Cardiac muscle cell (in vitro differentiated cells and primary cell): ENCODE measurements at regions not wholly inside any gene's neighbourhood (a gene's known extent, or its start where the extent isn't known, plus 50 kb on each side); places are given as distances from the start of the nearest gene placed in this dataset.

Experiments used
- DNase-seq, 2 donors: peaks; one replicate each; pipeline versions ENCODE4 v3.0.0 to v3.0.0-alpha.2; 2010 to 2017; ENCODE audit warnings: low read depth in 1 of 2, low spot score in 1 of 2
- H3K27ac ChIP-seq: fragments of 200-600 bp; sonication (generic); 2 replicates; pipeline ENCODE4 v1.5.1; 2016
- H3K27me3 ChIP-seq: fragments of 200-600 bp; sonication (generic); 2 replicates; pipeline ENCODE4 v1.6.0; 2016; ENCODE audit warnings: control low read depth
- H3K36me3 ChIP-seq: fragments of 200-600 bp; sonication (generic); 2 replicates; pipeline ENCODE4 v1.5.1; 2016; ENCODE audit warnings: control low read depth
- H3K4me1 ChIP-seq: fragments of 200-600 bp; sonication (generic); 2 replicates; pipeline ENCODE4 v1.8.1; 2017; ENCODE audit warnings: low read depth, mild to moderate bottlenecking, mixed run types
- H3K4me3 ChIP-seq: fragments of 200-600 bp; sonication (generic); 2 replicates; pipeline ENCODE4 v1.5.1; 2016; ENCODE audit warnings: mild to moderate bottlenecking
- H3K9me3 ChIP-seq: fragments of 200-600 bp; sonication (generic); 2 replicates; pipeline ENCODE4 v1.5.1; 2017; ENCODE audit warnings: low read depth, mild to moderate bottlenecking, control low read depth
- CTCF ChIP-seq: IDR thresholded peaks from 2 replicates; pipeline ENCODE4 v1.5.1; 2012; ENCODE audit warnings: low read depth, mild to moderate bottlenecking, low read length

DNA sequence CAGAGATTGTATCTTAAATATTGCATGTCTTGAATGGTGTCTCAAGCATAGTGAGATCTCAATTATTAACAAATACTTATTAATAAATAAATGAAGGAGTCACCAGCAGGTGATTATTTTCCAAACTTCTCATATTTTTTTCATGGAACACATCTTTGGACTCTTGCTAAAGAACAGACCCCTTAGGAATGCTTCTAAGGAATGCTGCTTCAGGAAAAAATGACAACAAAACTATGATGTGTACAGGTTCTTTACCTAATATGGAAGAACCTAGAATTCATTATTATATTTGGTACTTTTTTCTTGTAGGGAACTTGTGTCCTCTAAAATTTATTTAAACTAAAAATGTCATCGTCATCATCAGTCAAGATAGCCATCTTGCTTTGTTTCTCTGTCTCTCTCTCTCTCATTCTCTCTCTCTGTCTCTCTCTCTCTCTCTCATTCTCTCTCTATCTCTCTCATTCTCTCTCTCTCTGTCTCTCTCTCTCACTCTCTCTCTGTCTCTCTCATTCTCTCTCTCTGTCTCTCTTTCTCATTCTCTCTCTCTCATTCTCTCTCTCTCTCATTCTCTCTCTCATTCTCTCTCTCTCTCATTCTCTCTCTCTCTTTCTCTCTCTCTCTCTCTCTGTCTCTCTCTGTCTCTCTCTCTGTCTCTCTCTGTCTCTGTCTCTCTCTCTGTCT is 63.0 kb upstream of the ETS2 start:
- no peaks in the 10 kb centered on the region for H3K9me3 ChIP-seq
- H3K27me3 ChIP-seq, result no peaks in the 10 kb centered on the region

DNA sequence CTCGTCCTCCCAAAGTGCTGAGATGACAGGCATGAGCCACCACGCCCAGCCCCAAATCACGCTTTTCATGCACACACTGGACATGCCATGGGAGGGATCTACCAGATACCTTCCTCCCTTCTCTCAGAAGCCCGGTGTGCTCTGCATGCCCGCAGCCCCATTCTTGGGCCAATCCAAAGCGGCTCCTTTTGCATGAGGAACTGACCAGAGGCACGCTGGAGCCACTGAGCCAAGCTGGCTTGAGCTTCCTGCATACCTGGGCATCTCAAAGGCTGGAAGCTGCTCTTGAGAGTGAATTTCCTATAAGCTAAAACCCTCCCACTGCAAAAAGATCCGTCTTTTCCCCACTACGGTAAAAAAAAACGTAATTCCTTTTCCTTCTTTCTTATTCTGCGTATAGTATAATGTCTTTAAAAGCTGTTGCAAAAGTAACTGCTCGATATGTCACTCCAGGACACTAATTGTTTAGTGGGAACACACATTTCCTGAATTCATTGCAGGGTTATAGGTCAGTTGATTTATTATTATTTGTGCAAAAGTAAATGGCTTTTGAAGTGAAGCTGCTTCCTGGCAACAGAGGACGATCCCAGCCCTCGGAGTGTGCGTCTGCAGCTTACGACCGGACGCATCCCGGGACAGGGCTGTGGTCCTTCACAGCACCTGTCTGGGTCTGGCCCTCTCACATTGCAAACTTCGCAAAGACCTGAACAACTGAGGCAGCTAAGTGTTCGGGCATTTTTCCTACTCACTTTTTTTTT is 61.8 kb upstream of the ETS2 start:
- Histone ChIP-seq H3K36me3 (no peaks in the 10 kb centered on the region), H3K27ac (no peak overlapping the region), H3K4me3 (no peak overlapping the region), H3K9me3 (no peaks in the 10 kb centered on the region), H3K4me1 (peaks cover 5% of the 10 kb centered on the region), H3K27me3 (no peaks in the 10 kb centered on the region)
- DNase-seq, result no peak
- no peak for TF ChIP-seq CTCF

More for the DNA sequence above, 63.0 kb upstream of the ETS2 start:
- H3K36me3 ChIP-seq, result no peaks in the 10 kb centered on the region
- TF ChIP-seq CTCF, result no peak
- no peak for DNase-seq
- H3K4me3 ChIP-seq, result no peak overlapping the region
- no peak overlapping the region for H3K27ac ChIP-seq
- peaks cover 5% of the 10 kb centered on the region for H3K4me1 ChIP-seq

DNA sequence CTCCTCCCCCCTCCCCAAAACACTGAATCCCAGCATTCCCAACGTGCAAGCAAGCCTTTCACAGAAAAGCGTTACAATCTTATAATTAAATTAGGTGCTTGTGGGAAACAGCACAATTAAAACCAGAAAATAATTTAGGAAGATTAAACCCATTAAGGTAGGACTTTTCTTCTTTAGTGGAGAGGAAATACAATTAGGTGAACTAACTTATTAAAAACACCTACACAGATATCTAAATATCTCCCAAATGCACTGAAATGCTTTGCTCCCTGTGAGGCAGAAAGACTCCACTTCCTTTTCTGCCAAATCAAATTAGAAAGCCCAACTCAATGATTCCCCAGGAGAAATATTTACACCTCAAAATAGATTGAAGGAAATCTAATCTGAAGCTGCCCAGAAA is 60.9 kb upstream of the ETS2 start:
- H3K9me3 ChIP-seq, result no peaks in the 10 kb centered on the region
- no peaks in the 10 kb centered on the region for H3K27me3 ChIP-seq
- H3K27ac ChIP-seq, result no peak overlapping the region
- no peaks in the 10 kb centered on the region for H3K36me3 ChIP-seq
- peaks cover 5% of the 10 kb centered on the region for H3K4me1 ChIP-seq
- no peak for TF ChIP-seq CTCF
- H3K4me3 ChIP-seq, result no peak overlapping the region
- DNase-seq, result no peak

GRCh38 chr21:38747810-38748209 is 57.9 kb upstream of the ETS2 start:
- no peak for DNase-seq
- no peak overlapping the region for H3K4me3 ChIP-seq
- H3K27me3 ChIP-seq, result no peaks in the 10 kb centered on the region
- no peak for TF ChIP-seq CTCF
- no peaks in the 10 kb centered on the region for H3K4me1 ChIP-seq
- H3K9me3 ChIP-seq, result no peaks in the 10 kb centered on the region
- H3K36me3 ChIP-seq, result no peaks in the 10 kb centered on the region
- H3K27ac ChIP-seq, result no peak overlapping the region

DNA sequence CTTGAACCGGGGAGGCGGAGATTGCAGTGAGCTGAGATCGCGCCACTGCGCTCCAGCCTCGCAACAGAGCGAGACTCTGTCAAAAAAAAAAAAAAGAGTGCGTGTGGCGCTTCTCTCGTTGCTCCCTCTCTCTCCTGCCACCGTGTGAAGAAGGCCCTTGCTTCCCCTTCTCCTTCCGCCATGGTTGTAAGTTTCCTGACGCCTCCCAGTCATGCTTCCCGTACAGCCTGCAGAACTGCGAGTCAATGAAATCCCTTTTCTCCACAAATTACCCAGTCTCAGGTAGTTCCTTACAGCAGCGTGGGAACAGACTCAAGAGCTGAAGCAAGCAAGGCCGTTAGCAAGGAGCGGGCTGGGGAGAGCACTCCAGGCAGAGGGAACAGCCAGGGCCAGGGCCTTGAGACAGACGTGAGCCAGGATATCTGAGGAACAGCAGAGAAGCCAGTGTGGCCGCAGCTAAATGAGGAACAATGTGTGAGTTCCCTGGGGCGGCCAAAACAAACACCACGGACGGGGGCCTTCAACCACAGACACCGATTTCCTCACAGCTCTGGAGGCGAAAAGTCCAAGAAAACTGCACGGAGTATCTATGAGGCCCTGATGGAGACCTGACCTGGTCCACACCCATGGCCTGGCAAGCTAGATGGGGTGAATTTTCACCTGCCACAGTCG is 54.2 kb upstream of the ETS2 start:
- peak in 1 of 2 donors; percentile 95 for DNase-seq
- H3K4me1 ChIP-seq, result peaks cover 5% of the 10 kb centered on the region
- TF ChIP-seq CTCF, result no peak

More for the DNA sequence above, 54.2 kb upstream of the ETS2 start:
- H3K27ac ChIP-seq, result no peak overlapping the region
- no peaks in the 10 kb centered on the region for H3K9me3 ChIP-seq
- no peaks in the 10 kb centered on the region for H3K36me3 ChIP-seq
- H3K4me3 ChIP-seq, result no peak overlapping the region
- H3K27me3 ChIP-seq, result no peaks in the 10 kb centered on the region
